Muscle layer of colon (tissue), 2 donors: ENCODE measurements at regions not wholly inside any gene's neighbourhood (a gene's known extent, or its start where the extent isn't known, plus 50 kb on each side); places are given as distances from the start of the nearest gene placed in this dataset.

Source experiments
- H3K27ac ChIP-seq: one replicate; pipeline ENCODE4 v1.7.0; 2013; ENCODE audit warnings: low read depth, mild to moderate bottlenecking, low read length, moderate library complexity
- H3K27me3 ChIP-seq, 2 donors: one replicate each; pipeline ENCODE4 v1.7.0; 2013; ENCODE audit warnings: low read length in 2 of 2, mild to moderate bottlenecking in 2 of 2; ENCODE audit not compliant: insufficient read depth in 2 of 2, control insufficient read depth in 1 of 2
- H3K36me3 ChIP-seq: one replicate; pipeline ENCODE4 v1.7.0; 2013; ENCODE audit warnings: mild to moderate bottlenecking, low read length; ENCODE audit not compliant: insufficient read depth
- H3K4me1 ChIP-seq: one replicate; pipeline ENCODE4 v1.7.0; 2013; ENCODE audit warnings: mild to moderate bottlenecking, low read length; ENCODE audit not compliant: insufficient read depth
- H3K4me3 ChIP-seq, 2 donors: one replicate each; pipeline ENCODE4 v1.7.0; 2013; ENCODE audit warnings: low read length in 2 of 2, low read depth in 1 of 2, mild to moderate bottlenecking in 1 of 2, moderate library complexity in 1 of 2
- H3K9ac ChIP-seq: one replicate; pipeline ENCODE4 v1.7.0; 2013; ENCODE audit warnings: low read length
- H3K9me3 ChIP-seq: one replicate; pipeline ENCODE4 v1.7.0; 2013; ENCODE audit warnings: mild to moderate bottlenecking, low read length
- donor health status: abdominal sarcoma.
- donor health status: Adenocarcinoma of cecum.

DNA sequence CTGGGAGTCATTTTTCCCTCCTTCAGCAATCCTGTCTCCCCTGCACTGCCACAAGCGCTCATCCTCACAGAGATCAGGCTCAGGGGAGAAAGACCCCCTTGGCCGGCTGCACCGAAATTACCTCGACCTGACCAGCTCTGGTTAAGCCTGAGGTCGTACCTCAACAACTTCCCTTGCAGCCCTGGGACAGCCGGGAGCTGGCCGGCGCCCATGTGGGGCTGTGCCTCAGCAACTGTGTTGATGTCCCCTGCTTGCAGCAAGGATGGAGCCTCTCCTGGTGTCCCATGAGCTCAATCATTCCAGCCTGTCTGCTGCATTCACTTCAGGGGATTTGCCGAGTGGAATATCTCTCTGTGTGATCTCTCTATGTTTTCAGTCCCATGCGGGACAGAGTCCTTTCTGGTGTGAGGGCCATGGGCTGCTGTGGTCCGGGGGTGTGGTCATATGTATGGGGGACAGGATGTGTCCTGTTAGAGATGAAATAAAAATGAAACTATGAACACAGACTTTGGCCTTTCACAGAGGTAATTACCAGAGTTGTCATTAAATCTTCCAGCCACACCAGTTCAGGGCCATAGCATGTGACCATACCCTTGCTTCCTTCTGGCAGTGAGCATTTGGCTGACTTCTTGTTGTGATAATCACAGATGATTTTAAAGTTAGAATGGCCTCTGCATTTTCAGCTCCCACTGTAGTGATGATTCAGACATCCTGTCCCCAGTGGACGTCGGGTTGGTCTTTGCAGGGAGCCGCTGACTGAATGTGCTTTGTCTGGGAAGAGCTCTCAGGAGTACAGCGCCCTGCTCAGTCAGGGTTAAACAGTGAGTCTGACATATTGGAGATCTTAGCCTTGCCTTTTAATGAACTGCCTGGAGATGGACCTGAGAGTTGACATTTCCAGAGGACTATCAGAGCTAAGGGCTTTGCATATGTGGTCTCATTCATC, 405.9 kb downstream of the AACS start:
- H3K27ac ChIP-seq = no peak overlapping the region

DNA sequence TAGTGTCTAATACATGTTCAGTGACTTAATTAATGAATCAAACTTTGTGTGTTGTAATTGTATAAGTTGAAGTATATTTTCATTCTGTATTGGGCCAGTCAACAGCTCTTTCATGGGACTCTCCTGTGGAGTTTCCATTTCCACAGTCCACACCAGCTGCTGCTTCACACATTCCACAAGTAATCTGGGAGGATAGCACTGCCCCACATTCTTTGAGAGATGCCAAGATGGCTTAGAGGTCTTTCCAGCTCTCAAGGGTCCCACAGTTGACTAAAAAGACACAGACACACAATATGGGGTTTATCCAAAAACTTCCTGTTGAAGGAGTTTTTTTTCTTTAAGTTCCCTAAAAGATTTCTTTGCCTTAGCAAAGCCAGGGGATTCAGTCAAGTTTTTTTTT, 408.3 kb downstream of the AACS start:
- H3K4me3 ChIP-seq = no peak overlapping the region
- no peaks in the 10 kb centered on the region for H3K36me3 ChIP-seq
- no peaks in the 10 kb centered on the region for H3K27me3 ChIP-seq
- no peak overlapping the region for H3K9ac ChIP-seq
- H3K4me1 ChIP-seq = no peaks in the 10 kb centered on the region
- H3K27ac ChIP-seq = no peak overlapping the region
- H3K9me3 ChIP-seq = no peaks in the 10 kb centered on the region

More for the DNA sequence above, 405.9 kb downstream of the AACS start:
- Histone ChIP-seq H3K9me3 (no peaks in the 10 kb centered on the region), H3K4me3 (no peak overlapping the region), H3K9ac (no peak overlapping the region), H3K4me1 (no peaks in the 10 kb centered on the region), H3K36me3 (no peaks in the 10 kb centered on the region), H3K27me3 (no peaks in the 10 kb centered on the region)

DNA sequence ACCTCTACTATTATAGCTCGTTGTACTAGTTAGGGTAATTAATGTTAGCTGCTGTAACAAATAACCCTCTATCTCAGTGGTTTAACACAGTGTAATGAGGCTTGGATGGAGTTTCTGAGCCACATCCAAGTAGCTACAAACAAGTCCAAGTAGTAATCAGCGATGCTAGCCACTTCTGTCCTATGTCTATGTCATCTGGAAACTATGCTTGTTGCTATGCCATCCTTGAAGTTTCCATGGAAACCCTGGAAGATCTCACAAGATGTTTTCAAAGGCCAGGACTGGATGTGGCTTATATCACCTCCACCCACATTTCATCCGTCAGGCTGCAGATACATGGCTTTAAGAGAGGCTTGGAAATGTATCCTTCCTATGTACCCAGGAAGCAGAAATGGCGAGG, 422.1 kb downstream of the AACS start:
- H3K4me1 ChIP-seq = no peaks in the 10 kb centered on the region
- no peaks in the 10 kb centered on the region for H3K36me3 ChIP-seq
- no peak overlapping the region for H3K27ac ChIP-seq

DNA sequence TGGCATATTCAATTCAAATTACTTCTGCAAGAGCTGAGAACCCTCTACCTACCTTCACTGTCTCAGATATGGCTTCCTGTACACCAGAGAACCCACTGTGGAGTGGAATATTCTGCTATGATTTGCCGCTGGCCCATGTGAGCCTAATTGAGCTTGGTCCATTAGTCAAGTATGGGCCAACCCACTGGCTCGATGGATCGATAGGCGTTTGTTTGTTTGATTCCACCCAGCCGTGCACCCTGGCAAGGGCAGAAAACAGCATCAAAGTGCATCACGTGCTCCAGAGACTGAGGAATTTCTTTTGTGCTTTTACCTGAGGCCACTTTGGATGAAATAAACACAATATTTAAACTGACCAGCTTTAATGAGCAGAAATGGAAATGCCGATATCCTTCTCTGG, 426.3 kb downstream of the AACS start:
- H3K4me1 ChIP-seq = no peaks in the 10 kb centered on the region
- no peak overlapping the region for H3K4me3 ChIP-seq
- no peaks in the 10 kb centered on the region for H3K27me3 ChIP-seq
- H3K36me3 ChIP-seq = no peaks in the 10 kb centered on the region
- no peak overlapping the region for H3K9ac ChIP-seq
- H3K9me3 ChIP-seq = no peaks in the 10 kb centered on the region
- no peak overlapping the region for H3K27ac ChIP-seq

More for the DNA sequence above, 422.1 kb downstream of the AACS start:
- Histone ChIP-seq H3K9me3 (no peaks in the 10 kb centered on the region), H3K27me3 (no peaks in the 10 kb centered on the region), H3K4me3 (no peak overlapping the region), H3K9ac (no peak overlapping the region)

DNA sequence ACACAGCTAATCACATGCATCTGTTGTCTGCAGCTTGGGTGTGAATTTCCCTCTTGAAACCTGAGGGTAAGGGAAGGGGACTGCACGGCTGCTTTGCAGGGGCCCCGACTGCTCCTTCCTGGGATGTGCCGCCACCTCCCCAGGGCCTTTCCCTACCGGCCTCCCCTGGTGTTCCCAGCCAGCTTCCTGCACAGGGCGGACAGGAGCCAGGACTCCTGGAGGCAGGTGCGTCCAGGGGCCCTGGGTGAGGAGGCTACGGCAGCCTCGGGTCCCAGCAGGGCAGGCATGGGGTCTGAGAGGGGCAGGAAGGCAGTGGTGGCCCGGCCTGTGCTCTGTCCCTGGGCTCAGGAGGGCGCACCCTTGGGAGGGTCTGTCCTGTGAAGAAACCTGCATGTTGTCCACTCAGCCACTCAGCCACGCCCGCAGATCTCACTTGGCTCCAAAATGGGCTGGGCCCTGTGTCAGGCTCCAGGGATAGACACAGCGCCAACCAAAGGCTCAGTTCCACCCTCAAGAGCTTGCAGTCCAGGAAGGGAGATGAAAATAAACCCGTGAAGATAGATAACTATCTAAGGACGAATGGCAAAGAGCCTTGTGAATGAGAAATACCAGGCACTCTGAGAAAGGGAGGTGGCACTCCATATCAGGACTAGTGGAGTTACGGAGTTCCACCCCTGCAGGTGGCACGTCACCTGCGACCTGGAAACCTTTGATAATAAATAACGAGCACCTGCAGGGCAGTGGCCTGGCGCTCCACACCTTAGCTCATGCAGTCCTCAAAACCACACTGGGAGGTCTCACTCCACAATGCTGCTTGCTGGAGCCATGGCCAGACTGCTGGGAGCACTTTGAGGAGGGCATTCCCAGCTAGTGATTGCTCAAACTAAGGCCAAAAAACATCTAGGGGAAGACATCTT, 427.4 kb downstream of the AACS start:
- Histone ChIP-seq H3K27ac (no peak overlapping the region), H3K9ac (no peak overlapping the region), H3K4me1 (no peaks in the 10 kb centered on the region)

DNA sequence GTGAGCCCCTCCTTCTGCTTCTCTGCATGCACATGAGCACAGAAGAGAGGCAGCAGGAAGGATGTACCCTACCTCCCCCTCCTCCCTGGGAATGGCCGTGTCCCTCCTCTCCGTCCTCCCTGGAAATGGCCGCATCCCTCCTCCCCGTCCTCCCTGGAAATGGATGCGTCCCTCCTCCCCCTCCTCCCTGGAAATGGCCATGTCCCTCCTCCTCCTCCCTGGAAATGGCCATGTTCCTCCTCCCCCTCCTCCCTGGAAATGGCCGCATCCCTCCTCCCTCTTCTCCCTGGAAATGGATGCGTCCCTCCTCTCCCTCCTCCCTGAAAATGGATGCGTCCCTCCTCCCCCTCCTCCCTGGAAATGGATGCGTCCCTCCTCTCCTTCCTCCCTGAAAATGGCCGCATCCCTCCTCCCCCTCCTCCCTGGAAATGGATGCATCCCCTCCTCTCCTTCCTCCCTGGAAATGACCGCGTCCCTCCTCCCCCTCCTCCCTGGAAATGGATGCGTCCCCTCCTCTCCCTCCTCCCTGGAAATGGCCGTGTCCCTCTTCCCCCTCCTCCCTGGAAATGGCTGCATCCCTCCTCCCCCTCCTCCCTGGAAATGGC, 428.6 kb downstream of the AACS start:
- no peaks in the 10 kb centered on the region for H3K27me3 ChIP-seq
- H3K36me3 ChIP-seq = no peaks in the 10 kb centered on the region
- H3K4me1 ChIP-seq = no peaks in the 10 kb centered on the region
- H3K9me3 ChIP-seq = no peaks in the 10 kb centered on the region
- H3K4me3 ChIP-seq = no peak overlapping the region
- H3K27ac ChIP-seq = no peak overlapping the region
- no peak overlapping the region for H3K9ac ChIP-seq

More for the DNA sequence above, 427.4 kb downstream of the AACS start:
- H3K27me3 ChIP-seq = no peaks in the 10 kb centered on the region
- no peaks in the 10 kb centered on the region for H3K9me3 ChIP-seq
- no peaks in the 10 kb centered on the region for H3K36me3 ChIP-seq
- H3K4me3 ChIP-seq = no peak overlapping the region

DNA sequence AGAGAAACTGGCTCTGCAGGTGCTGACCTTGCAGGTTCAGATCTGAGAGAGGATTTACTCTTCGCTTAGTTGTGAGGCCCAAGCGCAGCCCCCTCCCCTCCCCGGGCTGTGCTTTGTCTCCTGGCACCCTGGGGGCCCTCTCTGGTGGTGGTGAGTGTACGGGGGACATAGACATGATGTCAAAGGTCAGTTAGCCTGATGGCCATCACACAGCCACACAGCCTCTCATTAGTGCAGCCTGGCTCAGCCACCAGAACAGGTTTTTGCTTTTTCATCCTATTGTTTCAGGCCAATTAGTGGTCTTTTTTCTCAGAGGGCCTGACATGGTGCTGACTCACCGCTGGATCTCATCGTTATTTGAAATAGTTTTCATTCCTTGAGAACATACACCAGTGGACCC, 437.9 kb downstream of the AACS start:
- Histone ChIP-seq H3K27ac (no peak overlapping the region), H3K4me3 (no peak overlapping the region), H3K36me3 (no peaks in the 10 kb centered on the region)

DNA sequence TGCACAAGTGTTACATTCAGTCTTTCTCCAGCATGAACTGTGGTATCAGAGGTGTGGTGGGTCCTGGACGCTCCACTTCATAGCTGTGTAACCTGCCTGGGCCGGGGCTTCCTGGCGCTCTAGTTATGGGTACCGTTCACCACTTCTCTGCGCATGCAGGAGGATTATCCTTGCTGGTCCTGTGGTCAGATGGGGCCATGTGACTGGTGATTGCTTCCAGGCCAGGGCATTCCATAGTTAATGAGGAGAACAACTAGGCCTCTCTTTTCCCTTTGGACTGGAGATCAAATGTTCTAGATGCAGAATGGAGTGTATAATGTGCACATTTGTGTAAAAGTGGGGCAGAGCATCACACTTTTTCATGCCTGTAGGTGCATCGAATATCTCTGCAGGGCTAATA, 444.0 kb downstream of the AACS start:
- Histone ChIP-seq H3K36me3 (no peaks in the 10 kb centered on the region), H3K4me3 (no peak overlapping the region), H3K27me3 (no peaks in the 10 kb centered on the region), H3K9ac (no peak overlapping the region), H3K27ac (no peak overlapping the region), H3K9me3 (no peaks in the 10 kb centered on the region), H3K4me1 (no peaks in the 10 kb centered on the region)

More for the DNA sequence above, 437.9 kb downstream of the AACS start:
- H3K9ac ChIP-seq = no peak overlapping the region
- H3K4me1 ChIP-seq = no peaks in the 10 kb centered on the region
- no peaks in the 10 kb centered on the region for H3K27me3 ChIP-seq
- H3K9me3 ChIP-seq = no peaks in the 10 kb centered on the region

DNA sequence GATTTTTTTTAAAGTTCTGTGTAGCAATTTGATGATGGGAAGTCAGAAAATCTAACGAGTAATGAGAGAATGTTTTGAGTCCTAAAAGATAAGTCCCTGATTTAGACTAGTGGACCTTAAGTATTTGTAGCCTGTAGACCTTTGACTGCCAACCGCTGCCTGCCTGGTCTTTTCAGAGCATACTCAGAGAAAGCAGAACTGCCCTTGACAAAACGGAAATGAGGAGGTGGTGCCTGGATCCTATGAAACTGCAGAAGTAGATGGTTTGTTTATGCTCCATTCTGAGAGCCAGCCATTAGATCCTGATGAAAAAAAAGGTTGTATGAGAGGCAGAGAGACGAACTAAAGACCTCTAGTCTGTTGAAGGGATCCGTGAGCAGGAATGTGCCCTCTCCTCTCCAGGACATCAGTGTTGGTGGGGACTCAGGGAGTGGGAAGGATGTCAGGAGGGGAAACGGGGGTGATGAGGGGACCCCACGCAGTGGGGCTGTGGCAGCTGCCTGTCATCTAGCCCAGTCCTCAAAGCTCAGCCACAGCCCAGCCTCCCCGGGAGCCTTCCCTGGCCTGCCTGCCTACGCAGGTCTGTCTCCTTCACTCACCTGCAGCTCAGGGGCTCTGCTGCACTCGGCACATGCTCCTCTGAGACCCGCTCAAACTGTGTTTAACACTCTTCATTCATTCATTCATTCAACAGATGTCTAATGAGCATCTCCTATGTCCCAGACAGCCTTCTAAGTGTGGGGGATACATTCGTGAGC, 447.5 kb downstream of the AACS start:
- H3K36me3 ChIP-seq = no peaks in the 10 kb centered on the region
- no peak overlapping the region for H3K9ac ChIP-seq
- H3K4me3 ChIP-seq = no peak overlapping the region
- no peaks in the 10 kb centered on the region for H3K27me3 ChIP-seq
- no peak overlapping the region for H3K27ac ChIP-seq
- H3K4me1 ChIP-seq = no peaks in the 10 kb centered on the region
- H3K9me3 ChIP-seq = no peaks in the 10 kb centered on the region

DNA sequence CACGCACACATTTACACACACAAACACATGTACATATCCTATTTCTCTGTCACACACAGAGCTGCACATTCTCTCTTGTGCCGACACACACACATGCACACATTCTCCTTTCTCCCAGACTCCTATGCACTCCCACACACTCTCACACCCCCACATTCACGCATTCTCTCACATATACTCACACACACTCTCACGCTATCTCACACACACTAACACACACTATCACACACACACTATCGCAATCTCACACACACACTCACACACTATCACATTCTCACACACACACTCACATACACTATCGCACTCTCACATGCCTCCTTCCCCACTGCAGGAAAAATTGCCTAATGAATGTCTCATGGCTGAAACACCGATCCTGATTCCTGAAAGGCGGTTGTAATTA, 450.7 kb downstream of the AACS start:
- Histone ChIP-seq H3K4me1 (no peaks in the 10 kb centered on the region), H3K27me3 (no peaks in the 10 kb centered on the region), H3K9me3 (no peaks in the 10 kb centered on the region), H3K36me3 (no peaks in the 10 kb centered on the region), H3K4me3 (no peak overlapping the region), H3K27ac (no peak overlapping the region), H3K9ac (no peak overlapping the region)
